ENCODE measurements at regions not wholly inside any gene's neighbourhood (a gene's known extent, or its start where the extent isn't known, plus 50 kb on each side); places are given as distances from the start of the nearest gene placed in this dataset.

DNA sequence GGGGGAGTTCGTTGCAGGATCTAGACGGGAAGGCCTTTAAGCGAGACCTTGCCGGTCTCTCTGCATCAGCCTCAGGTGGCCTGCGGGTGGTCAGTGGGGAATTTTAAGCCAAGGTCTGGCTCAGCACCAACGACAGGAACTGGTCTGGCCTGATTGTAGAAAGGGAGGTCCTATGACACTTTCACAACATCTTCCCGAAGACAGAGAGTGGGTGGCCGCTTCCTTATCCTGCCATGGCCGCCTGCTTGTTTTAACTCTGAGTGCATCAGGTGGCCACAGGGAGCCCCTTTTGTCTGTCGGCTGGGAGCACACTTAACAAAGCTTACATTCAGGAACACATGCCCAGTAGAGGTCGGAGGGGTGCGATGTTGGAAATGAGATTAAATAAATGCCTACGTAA lies 363.7 kb upstream of the MYT1L start:
- Histone ChIP-seq H3K27me3 (ENCODE audit: control insufficient read depth, insufficient read depth, low read length) (no peaks in the 10 kb centered on the region), H3K4me2 (ENCODE audit: extremely low read depth, insufficient read depth, low read length) (no peak overlapping the region), H3K79me2 (ENCODE audit: control insufficient read depth, insufficient read depth, low read length) (no peaks in the 10 kb centered on the region), H3K4me3 (replicated peaks in 1 of 4; ENCODE audit: control extremely low read depth in 1 of 4, insufficient read depth in 1 of 4, low read depth in 3 of 4, low read length in 4 of 4) (no peak overlapping the region), H4K20me1 (ENCODE audit: control insufficient read depth, extremely low read depth, insufficient read depth, low read length) (no peaks in the 10 kb centered on the region), H3K36me3 (ENCODE audit: control insufficient read depth, insufficient read depth, low read length) (no peaks in the 10 kb centered on the region), H3K4me1 (ENCODE audit: control insufficient read depth, extremely low read depth, insufficient read depth, low read length) (no peaks in the 10 kb centered on the region), H2AFZ (ENCODE audit: low read length) (no peak overlapping the region), H3K9ac (ENCODE audit: insufficient read depth, low read length) (no peak overlapping the region), H3K27ac (ENCODE audit: insufficient read depth, low read length) (no peak overlapping the region), H3K9me3 (ENCODE audit: control insufficient read depth, insufficient read depth, low read depth, low read length) (no peaks in the 10 kb centered on the region)
- DNase-seq (ENCODE audit: low read depth in 2 of 2): no peak
- TF ChIP-seq, protein P1, sequence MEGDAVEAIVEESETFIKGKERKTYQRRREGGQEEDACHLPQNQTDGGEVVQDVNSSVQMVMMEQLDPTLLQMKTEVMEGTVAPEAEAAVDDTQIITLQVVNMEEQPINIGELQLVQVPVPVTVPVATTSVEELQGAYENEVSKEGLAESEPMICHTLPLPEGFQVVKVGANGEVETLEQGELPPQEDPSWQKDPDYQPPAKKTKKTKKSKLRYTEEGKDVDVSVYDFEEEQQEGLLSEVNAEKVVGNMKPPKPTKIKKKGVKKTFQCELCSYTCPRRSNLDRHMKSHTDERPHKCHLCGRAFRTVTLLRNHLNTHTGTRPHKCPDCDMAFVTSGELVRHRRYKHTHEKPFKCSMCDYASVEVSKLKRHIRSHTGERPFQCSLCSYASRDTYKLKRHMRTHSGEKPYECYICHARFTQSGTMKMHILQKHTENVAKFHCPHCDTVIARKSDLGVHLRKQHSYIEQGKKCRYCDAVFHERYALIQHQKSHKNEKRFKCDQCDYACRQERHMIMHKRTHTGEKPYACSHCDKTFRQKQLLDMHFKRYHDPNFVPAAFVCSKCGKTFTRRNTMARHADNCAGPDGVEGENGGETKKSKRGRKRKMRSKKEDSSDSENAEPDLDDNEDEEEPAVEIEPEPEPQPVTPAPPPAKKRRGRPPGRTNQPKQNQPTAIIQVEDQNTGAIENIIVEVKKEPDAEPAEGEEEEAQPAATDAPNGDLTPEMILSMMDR (conservative IDR thresholded peaks at IDR 0.05 in 1 of 2, IDR thresholded peaks at IDR 0.05 in 1 of 2; ENCODE audit: low read depth in 1 of 2, low read length in 2 of 2): no peak
- TF ChIP-seq EZH2 (IDR thresholded peaks at IDR 0.05; ENCODE audit: low read length, missing control alignments): no peak

- H3K4me2 ChIP-seq (ENCODE audit: extremely low read depth, insufficient read depth, low read length): no peak overlapping the region
- no peak for DNase-seq (ENCODE audit: low read depth in 2 of 2)
- H3K79me2 ChIP-seq (ENCODE audit: control insufficient read depth, insufficient read depth, low read length): no peaks in the 10 kb centered on the region
- no peak overlapping the region for H3K27ac ChIP-seq (ENCODE audit: insufficient read depth, low read length)
- no peaks in the 10 kb centered on the region for H3K27me3 ChIP-seq (ENCODE audit: control insufficient read depth, insufficient read depth, low read length)
- H3K36me3 ChIP-seq (ENCODE audit: control insufficient read depth, insufficient read depth, low read length): no peaks in the 10 kb centered on the region
- no peak overlapping the region for H2AFZ ChIP-seq (ENCODE audit: low read length)
- H3K4me1 ChIP-seq (ENCODE audit: control insufficient read depth, extremely low read depth, insufficient read depth, low read length): no peaks in the 10 kb centered on the region
- no peaks in the 10 kb centered on the region for H4K20me1 ChIP-seq (ENCODE audit: control insufficient read depth, extremely low read depth, insufficient read depth, low read length)
- H3K4me3 ChIP-seq (replicated peaks in 1 of 4; ENCODE audit: control extremely low read depth in 1 of 4, insufficient read depth in 1 of 4, low read depth in 3 of 4, low read length in 4 of 4): no peak overlapping the region
- no peaks in the 10 kb centered on the region for H3K9me3 ChIP-seq (ENCODE audit: control insufficient read depth, insufficient read depth, low read depth, low read length)
- TF ChIP-seq EZH2 (IDR thresholded peaks at IDR 0.05; ENCODE audit: low read length, missing control alignments): no peak
- TF ChIP-seq, protein P1 (conservative IDR thresholded peaks at IDR 0.05 in 1 of 2, IDR thresholded peaks at IDR 0.05 in 1 of 2; ENCODE audit: low read depth in 1 of 2, low read length in 2 of 2): no peak
- no peak overlapping the region for H3K9ac ChIP-seq (ENCODE audit: insufficient read depth, low read length)
Measured at GRCh38 chr2:2692599-2693389, 361.7 kb upstream of the MYT1L start.

DNA sequence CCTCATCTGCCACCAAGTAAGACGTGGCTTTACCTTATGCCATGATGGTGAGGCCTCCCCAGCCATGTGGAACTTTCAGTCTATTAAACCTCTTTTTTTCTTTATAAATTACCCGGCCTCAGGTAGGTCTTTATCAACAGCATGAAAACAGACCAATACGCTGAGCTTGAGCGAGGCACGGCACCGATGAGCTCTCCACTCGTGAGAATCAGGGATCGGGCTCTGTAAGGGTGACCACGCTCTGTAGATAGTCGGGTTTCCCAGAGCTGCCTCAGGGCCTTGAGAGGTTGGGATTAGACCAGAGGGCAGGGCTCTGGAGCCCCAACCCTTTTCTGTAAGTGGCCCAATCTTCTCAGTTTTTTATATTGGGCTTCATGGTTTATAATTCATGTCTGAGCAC lies 360.3 kb upstream of the MYT1L start:
- TF ChIP-seq, protein P1 (conservative IDR thresholded peaks at IDR 0.05 in 1 of 2, IDR thresholded peaks at IDR 0.05 in 1 of 2; ENCODE audit: low read depth in 1 of 2, low read length in 2 of 2): no peak
- TF ChIP-seq EZH2 (IDR thresholded peaks at IDR 0.05; ENCODE audit: low read length, missing control alignments): no peak
- no peaks in the 10 kb centered on the region for H3K4me1 ChIP-seq (ENCODE audit: control insufficient read depth, extremely low read depth, insufficient read depth, low read length)
- no peak overlapping the region for H3K4me2 ChIP-seq (ENCODE audit: extremely low read depth, insufficient read depth, low read length)
- no peak overlapping the region for H3K4me3 ChIP-seq (replicated peaks in 1 of 4; ENCODE audit: control extremely low read depth in 1 of 4, insufficient read depth in 1 of 4, low read depth in 3 of 4, low read length in 4 of 4)
- no peaks in the 10 kb centered on the region for H3K79me2 ChIP-seq (ENCODE audit: control insufficient read depth, insufficient read depth, low read length)
- H3K9ac ChIP-seq (ENCODE audit: insufficient read depth, low read length): no peak overlapping the region
- no peaks in the 10 kb centered on the region for H3K36me3 ChIP-seq (ENCODE audit: control insufficient read depth, insufficient read depth, low read length)
- no peaks in the 10 kb centered on the region for H3K27me3 ChIP-seq (ENCODE audit: control insufficient read depth, insufficient read depth, low read length)
- no peak overlapping the region for H3K27ac ChIP-seq (ENCODE audit: insufficient read depth, low read length)
- no peak for DNase-seq (ENCODE audit: low read depth in 2 of 2)
- H3K9me3 ChIP-seq (ENCODE audit: control insufficient read depth, insufficient read depth, low read depth, low read length): no peaks in the 10 kb centered on the region
- H2AFZ ChIP-seq (ENCODE audit: low read length): no peak overlapping the region
- H4K20me1 ChIP-seq (ENCODE audit: control insufficient read depth, extremely low read depth, insufficient read depth, low read length): no peaks in the 10 kb centered on the region

Measured in fibroblast of lung (primary cell).